ENCODE measurements at regions not wholly inside any gene's neighbourhood (a gene's known extent, or its start where the extent isn't known, plus 50 kb on each side); places are given as distances from the start of the nearest gene placed in this dataset.

GRCh38 chr5:145295236-145295835, 539.8 kb downstream of the PRELID2 start:
- TF ChIP-seq, protein P1, sequence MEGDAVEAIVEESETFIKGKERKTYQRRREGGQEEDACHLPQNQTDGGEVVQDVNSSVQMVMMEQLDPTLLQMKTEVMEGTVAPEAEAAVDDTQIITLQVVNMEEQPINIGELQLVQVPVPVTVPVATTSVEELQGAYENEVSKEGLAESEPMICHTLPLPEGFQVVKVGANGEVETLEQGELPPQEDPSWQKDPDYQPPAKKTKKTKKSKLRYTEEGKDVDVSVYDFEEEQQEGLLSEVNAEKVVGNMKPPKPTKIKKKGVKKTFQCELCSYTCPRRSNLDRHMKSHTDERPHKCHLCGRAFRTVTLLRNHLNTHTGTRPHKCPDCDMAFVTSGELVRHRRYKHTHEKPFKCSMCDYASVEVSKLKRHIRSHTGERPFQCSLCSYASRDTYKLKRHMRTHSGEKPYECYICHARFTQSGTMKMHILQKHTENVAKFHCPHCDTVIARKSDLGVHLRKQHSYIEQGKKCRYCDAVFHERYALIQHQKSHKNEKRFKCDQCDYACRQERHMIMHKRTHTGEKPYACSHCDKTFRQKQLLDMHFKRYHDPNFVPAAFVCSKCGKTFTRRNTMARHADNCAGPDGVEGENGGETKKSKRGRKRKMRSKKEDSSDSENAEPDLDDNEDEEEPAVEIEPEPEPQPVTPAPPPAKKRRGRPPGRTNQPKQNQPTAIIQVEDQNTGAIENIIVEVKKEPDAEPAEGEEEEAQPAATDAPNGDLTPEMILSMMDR (IDR thresholded peaks at IDR 0.05) = no peak
- TF ChIP-seq RARB (CRISPR knock-in tag; IDR thresholded peaks at IDR 0.05) = no peak
- TF ChIP-seq, protein P2, sequence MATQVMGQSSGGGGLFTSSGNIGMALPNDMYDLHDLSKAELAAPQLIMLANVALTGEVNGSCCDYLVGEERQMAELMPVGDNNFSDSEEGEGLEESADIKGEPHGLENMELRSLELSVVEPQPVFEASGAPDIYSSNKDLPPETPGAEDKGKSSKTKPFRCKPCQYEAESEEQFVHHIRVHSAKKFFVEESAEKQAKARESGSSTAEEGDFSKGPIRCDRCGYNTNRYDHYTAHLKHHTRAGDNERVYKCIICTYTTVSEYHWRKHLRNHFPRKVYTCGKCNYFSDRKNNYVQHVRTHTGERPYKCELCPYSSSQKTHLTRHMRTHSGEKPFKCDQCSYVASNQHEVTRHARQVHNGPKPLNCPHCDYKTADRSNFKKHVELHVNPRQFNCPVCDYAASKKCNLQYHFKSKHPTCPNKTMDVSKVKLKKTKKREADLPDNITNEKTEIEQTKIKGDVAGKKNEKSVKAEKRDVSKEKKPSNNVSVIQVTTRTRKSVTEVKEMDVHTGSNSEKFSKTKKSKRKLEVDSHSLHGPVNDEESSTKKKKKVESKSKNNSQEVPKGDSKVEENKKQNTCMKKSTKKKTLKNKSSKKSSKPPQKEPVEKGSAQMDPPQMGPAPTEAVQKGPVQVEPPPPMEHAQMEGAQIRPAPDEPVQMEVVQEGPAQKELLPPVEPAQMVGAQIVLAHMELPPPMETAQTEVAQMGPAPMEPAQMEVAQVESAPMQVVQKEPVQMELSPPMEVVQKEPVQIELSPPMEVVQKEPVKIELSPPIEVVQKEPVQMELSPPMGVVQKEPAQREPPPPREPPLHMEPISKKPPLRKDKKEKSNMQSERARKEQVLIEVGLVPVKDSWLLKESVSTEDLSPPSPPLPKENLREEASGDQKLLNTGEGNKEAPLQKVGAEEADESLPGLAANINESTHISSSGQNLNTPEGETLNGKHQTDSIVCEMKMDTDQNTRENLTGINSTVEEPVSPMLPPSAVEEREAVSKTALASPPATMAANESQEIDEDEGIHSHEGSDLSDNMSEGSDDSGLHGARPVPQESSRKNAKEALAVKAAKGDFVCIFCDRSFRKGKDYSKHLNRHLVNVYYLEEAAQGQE (IDR thresholded peaks at IDR 0.05) = no peak

Measured in A549 (cell line).